IMR-90 (cell line): ENCODE measurements at regions not wholly inside any gene's neighbourhood (a gene's known extent, or its start where the extent isn't known, plus 50 kb on each side); places are given as distances from the start of the nearest gene placed in this dataset.

Experiments
- ATAC-seq: fragments of 200-7000 bp; cut with Tn5 transposase; 2 replicates; pipeline ENCODE4 v1.9.1; 2020; ENCODE audit warnings: low read depth, mild to moderate bottlenecking, moderate library complexity
- BruUV-seq: library from RNA; stranded (reverse); fragments of 400-500 nt; replicated peaks from 2 replicates; lab custom pipeline; 2021; lab: Mats Ljungman, UMichigan
- CTCF ChIA-PET: fragments of 300-600 bp; formaldehyde crosslinking; extraction: SDS; loops from one replicate; lab custom pipeline; 2021; ENCODE audit warnings: antibody characterized with exemption; lab: Yijun Ruan, JAX
- POLR2A ChIA-PET: fragments of 300-600 bp; sonication (Branson Sonifier 250); formaldehyde crosslinking; loops from one replicate; lab custom pipeline; 2022; ENCODE audit warnings: antibody characterized with exemption; ENCODE audit not compliant: unreplicated experiment; lab: Charles Lee
- DNase-seq: peaks from one replicate; pipeline ENCODE4 v3.0.0; 2013
- H2AFZ ChIP-seq: replicated peaks from 2 replicates; pipeline ENCODE3; 2013; ENCODE audit warnings: low read length, mild to moderate bottlenecking; ENCODE audit not compliant: poor library complexity
- H2AK5ac ChIP-seq: 2 replicates; pipeline ENCODE4 v1.6.1; 2013; ENCODE audit warnings: low read depth, low read length, inconsistent platforms
- H2AK9ac ChIP-seq: replicated peaks from 2 replicates; pipeline ENCODE3; 2013; ENCODE audit warnings: mild to moderate bottlenecking, low read depth, low read length, moderate library complexity; ENCODE audit not compliant: poor library complexity
- H2BK120ac ChIP-seq: 2 replicates; pipeline ENCODE4 v1.6.1; 2013; ENCODE audit warnings: low read depth, low read length, inconsistent platforms
- H2BK15ac ChIP-seq: 3 replicates; pipeline ENCODE4 v1.6.1; 2013; ENCODE audit warnings: low read depth, low read length, inconsistent platforms
- H2BK20ac ChIP-seq: 2 replicates; pipeline ENCODE4 v1.6.1; 2013; ENCODE audit warnings: low read depth, mild to moderate bottlenecking, inconsistent platforms, low read length, moderate library complexity
- H2BK5ac ChIP-seq: 2 replicates; pipeline ENCODE4 v1.6.1; 2013; ENCODE audit warnings: mild to moderate bottlenecking, low read depth, low read length, inconsistent platforms; ENCODE audit not compliant: poor library complexity, severe bottlenecking
- H3K14ac ChIP-seq: replicated peaks from 2 replicates; pipeline ENCODE4 v1.6.1; 2013; ENCODE audit warnings: low read depth, low read length, inconsistent platforms
- H3K18ac ChIP-seq: 2 replicates; pipeline ENCODE4 v1.6.1; 2013; ENCODE audit warnings: low read depth, low read length, control low read depth
- H3K23ac ChIP-seq: 2 replicates; pipeline ENCODE4 v1.6.1; 2013; ENCODE audit warnings: low read depth, low read length, inconsistent platforms
- H3K27ac ChIP-seq: 2 replicates; pipeline ENCODE4 v1.5.1; 2013; ENCODE audit warnings: mild to moderate bottlenecking, control low read depth, low read length; ENCODE audit not compliant: insufficient read depth
- H3K27me3 ChIP-seq: 2 replicates; pipeline ENCODE4 v1.6.1; 2013; ENCODE audit warnings: low read length; ENCODE audit not compliant: control insufficient read depth, insufficient read depth
- H3K36me3 ChIP-seq: 2 replicates; pipeline ENCODE4 v1.6.1; 2013; ENCODE audit warnings: low read length, mixed read lengths; ENCODE audit not compliant: control insufficient read depth, insufficient read depth
- H3K4ac ChIP-seq: 2 replicates; pipeline ENCODE4 v1.6.1; 2013; ENCODE audit warnings: low read depth, low read length, inconsistent platforms
- H3K4me1 ChIP-seq: 2 replicates; pipeline ENCODE4 v1.6.1; 2013; ENCODE audit warnings: low read length, mixed read lengths; ENCODE audit not compliant: control insufficient read depth, insufficient read depth
- H3K4me2 ChIP-seq: 2 replicates; pipeline ENCODE4 v1.6.1; 2013; ENCODE audit warnings: low read depth, mild to moderate bottlenecking, control low read depth, low read length, moderate library complexity
- H3K4me3 ChIP-seq: 2 replicates; pipeline ENCODE4 v1.5.1; 2013; ENCODE audit warnings: low read depth, mild to moderate bottlenecking, control low read depth, low read length, moderate library complexity; ENCODE audit not compliant: insufficient read depth
- H3K56ac ChIP-seq: 2 replicates; pipeline ENCODE4 v1.6.1; 2013; ENCODE audit warnings: low read length, inconsistent platforms; ENCODE audit not compliant: insufficient read depth; ENCODE audit errors: extremely low read depth
- H3K79me1 ChIP-seq, 2 experiments: 2 replicates each; pipeline ENCODE4 v1.6.1; 2013; ENCODE audit warnings: low read length in 2 of 2, inconsistent platforms in 1 of 2, low read depth in 1 of 2
- H3K9ac ChIP-seq: 2 replicates; pipeline ENCODE4 v1.6.1; 2013; ENCODE audit warnings: low read depth, low read length, control low read depth
- H3K9me1 ChIP-seq: 2 replicates; pipeline ENCODE4 v1.6.1; 2013; ENCODE audit warnings: low read length, inconsistent platforms; ENCODE audit not compliant: insufficient read depth
- H3K9me3 ChIP-seq: 2 replicates; pipeline ENCODE4 v1.6.1; 2013; ENCODE audit warnings: low read length; ENCODE audit not compliant: control insufficient read depth, insufficient read depth
- H4K20me1 ChIP-seq: 2 replicates; pipeline ENCODE4 v1.6.1; 2013; ENCODE audit warnings: low read length, inconsistent platforms; ENCODE audit not compliant: insufficient read depth
- H4K5ac ChIP-seq: 2 replicates; pipeline ENCODE4 v1.6.1; 2013; ENCODE audit warnings: mild to moderate bottlenecking, low read depth, low read length, control low read depth
- H4K8ac ChIP-seq, 2 experiments: 2 replicates each; pipeline ENCODE4 v1.6.1; 2013; ENCODE audit warnings: low read depth in 2 of 2, low read length in 2 of 2, control low read depth in 1 of 2, inconsistent platforms in 1 of 2
- H4K91ac ChIP-seq: 2 replicates; pipeline ENCODE4 v1.6.1; 2013; ENCODE audit warnings: low read depth, low read length, inconsistent platforms; ENCODE audit not compliant: insufficient read depth
- BHLHE40 ChIP-seq: fragments of 150-350 bp; IDR thresholded peaks from 2 replicates; pipeline ENCODE4 v1.6.1; 2016; ENCODE audit warnings: mild to moderate bottlenecking, low read depth, low read length
- CHD1 ChIP-seq: IDR thresholded peaks from 2 replicates; pipeline ENCODE4 v1.6.1; 2012; ENCODE audit warnings: low read depth, low read length, improper control_type of control experiment
- CTCF ChIP-seq: conservative IDR thresholded peaks from 2 replicates; pipeline ENCODE4 v1.5.1; 2012; ENCODE audit warnings: mild to moderate bottlenecking, low read depth, low read length, improper control_type of control experiment
- ELK1 ChIP-seq: fragments of 150-350 bp; IDR thresholded peaks from 2 replicates; pipeline ENCODE4 v1.6.1; 2016; ENCODE audit warnings: low read depth, mild to moderate bottlenecking, low read length, moderate library complexity, borderline replicate concordance
- FOS ChIP-seq: fragments of 150-350 bp; IDR thresholded peaks from 2 replicates; pipeline ENCODE4 v1.6.1; 2016; ENCODE audit warnings: low read depth, low read length
- MAFK ChIP-seq: IDR thresholded peaks from 2 replicates; pipeline ENCODE4 v1.6.1; 2012; ENCODE audit warnings: low read depth, low read length, improper control_type of control experiment
- MAZ ChIP-seq: IDR thresholded peaks from 2 replicates; pipeline ENCODE4 v1.6.1; 2012; ENCODE audit warnings: low read depth, mild to moderate bottlenecking, low read length, improper control_type of control experiment, moderate library complexity, borderline replicate concordance
- MXI1 ChIP-seq: IDR thresholded peaks from 2 replicates; pipeline ENCODE4 v1.6.1; 2012; ENCODE audit warnings: low read depth, mild to moderate bottlenecking, low read length, moderate library complexity, borderline replicate concordance
- POLR2A ChIP-seq: IDR thresholded peaks from 2 replicates; pipeline ENCODE4 v1.6.1; 2012; ENCODE audit warnings: mild to moderate bottlenecking, low read depth, low read length
- RAD21 ChIP-seq: IDR thresholded peaks from 2 replicates; pipeline ENCODE4 v1.6.1; 2012; ENCODE audit warnings: low read length, improper control_type of control experiment
- RCOR1 ChIP-seq: IDR thresholded peaks from 2 replicates; pipeline ENCODE4 v1.6.1; 2012; ENCODE audit warnings: mild to moderate bottlenecking, low read length, improper control_type of control experiment; ENCODE audit not compliant: insufficient replicate concordance
- RFX5 ChIP-seq: IDR thresholded peaks from 2 replicates; pipeline ENCODE4 v1.8.0; 2012; ENCODE audit warnings: low read depth, mild to moderate bottlenecking, low read length, moderate library complexity
- USF2 ChIP-seq: fragments of 150-350 bp; IDR thresholded peaks from 2 replicates; pipeline ENCODE4 v1.6.1; 2017; ENCODE audit warnings: mild to moderate bottlenecking, antibody characterized with exemption, low read length, low read depth
- WGBS, 2 experiments: methylation state at CpG; one replicate each; pipeline versions ENCODE4 v1.1.5 to v1.1.7; 2013; ENCODE audit warnings: missing lambda C conversion rate in 2 of 2; ENCODE audit not compliant: insufficient read length in 1 of 2; ENCODE audit errors: extremely low coverage in 2 of 2; 5-methylcytosine and 5-hydroxymethylcytosine counted together
- dilution Hi-C: fragments of 300-500 bp; cut with HindIII; formaldehyde crosslinking; loops from one replicate; pipeline ENCODE4 v1.14.3; 2018; ENCODE audit warnings: low sequenced_read_pairs; ENCODE audit not compliant: unreplicated experiment
- in situ Hi-C: fragments of 300-500 bp; cut with MboI; formaldehyde crosslinking; loops from 3 replicates; pipeline ENCODE4 v1.14.3; 2019; ENCODE audit warnings: low sequenced_read_pairs, inconsistent platforms, mixed read lengths
- intact Hi-C: fragments of 100-400 bp; cut with micrococcal nuclease; formaldehyde crosslinking; loops from 2 replicates; pipeline ENCODE4 v1.10.0; 2022

- ChIA-PET POLR2A (no interaction called here), CTCF (interaction anchor here (0.6 kb wide), 2 partner anchors 28 to 907 kb away, joined by 3 to 4 read pairs; no protein-coding TSS in a partner anchor)
- Histone ChIP-seq H3K14ac (no peak overlapping the region), H4K8ac (no peak overlapping the region), H4K20me1 (no peaks in the 10 kb centered on the region), H2BK15ac (no peak overlapping the region), H2AFZ (no peak overlapping the region), H4K5ac (no peak overlapping the region), H3K23ac (no peak overlapping the region), H3K27ac (no peak overlapping the region), H2AK9ac (no peak overlapping the region), H2BK5ac (no peak overlapping the region), H2BK20ac (no peak overlapping the region), H3K4me1 (no peaks in the 10 kb centered on the region), H2BK120ac (no peak overlapping the region), H3K9me1 (no peaks in the 10 kb centered on the region), H3K4me3 (no peak overlapping the region), H3K56ac (no peak overlapping the region), H3K27me3 (peaks cover 10% of the 10 kb centered on the region), H3K18ac (no peak overlapping the region), H3K4me2 (no peak overlapping the region), H3K9ac (no peak overlapping the region), H2AK5ac (no peak overlapping the region), H4K91ac (no peak overlapping the region), H3K36me3 (no peaks in the 10 kb centered on the region), H3K4ac (no peak overlapping the region), H3K79me1 (no peaks in the 10 kb centered on the region), H3K9me3 (no peaks in the 10 kb centered on the region)
- TF ChIP-seq BHLHE40 (no peak), MAZ (no peak), CHD1 (no peak), POLR2A (no peak), FOS (no peak), ELK1 (no peak), CTCF (no peak), RFX5 (no peak), RCOR1 (no peak), RAD21 (no peak), USF2 (no peak), MXI1 (no peak), MAFK (no peak)
- no peak for ATAC-seq
- no peak for DNase-seq
- in situ Hi-C loops, result no loop called here
- dilution Hi-C loops, result no loop called here
- no TSS peak for BruUV-seq
- intact Hi-C loops, result no loop called here
- 90% methylated on average over 2 of the region's 7 CpGs; no CpG with 5 or more reads in 1 of the 2 experiments for WGBS, 2 experiments
These were observed 65.7 kb upstream of the PARD3 start for GRCh38 chr10:34880817-34881216.
